A673 (cell line): ENCODE measurements at regions not wholly inside any gene's neighbourhood (a gene's known extent, or its start where the extent isn't known, plus 50 kb on each side); places are given as distances from the start of the nearest gene placed in this dataset.

ENCODE experiments used
- BruUV-seq: library from RNA; stranded (reverse); fragments of 400-500 nt; replicated peaks from 2 replicates; lab custom pipeline; 2021; lab: Mats Ljungman, UMichigan
- CTCF ChIA-PET: fragments of 300-600 bp; sonication (Branson Sonifier 250); formaldehyde crosslinking; loops from one replicate; lab custom pipeline; 2022; ENCODE audit warnings: antibody characterized with exemption; lab: Charles Lee
- POLR2A ChIA-PET: fragments of 300-600 bp; sonication (Branson Sonifier 250); formaldehyde crosslinking; loops from one replicate; lab custom pipeline; 2022; ENCODE audit warnings: antibody characterized with exemption; ENCODE audit not compliant: low non-redundant PET; lab: Charles Lee
- DNase-seq: peaks from one replicate; pipeline ENCODE4 v3.0.0-alpha.2; 2015; ENCODE audit warnings: low spot score
- H3K27ac ChIP-seq: fragments of 200-600 bp; sonication (generic); 2 replicates; pipeline ENCODE4 v1.5.1; 2016; ENCODE audit warnings: mixed run types, low read depth, mild to moderate bottlenecking, mixed read lengths, antibody characterized with exemption, low read length; ENCODE audit not compliant: poor library complexity, severe bottlenecking
- H3K27me3 ChIP-seq: fragments of 200-600 bp; sonication (generic); replicated peaks from 2 replicates; pipeline ENCODE4 v1.6.1; 2017; ENCODE audit warnings: mixed run types, low read depth, mild to moderate bottlenecking, mixed read lengths, antibody characterized with exemption, low read length; ENCODE audit not compliant: insufficient read depth, poor library complexity
- H3K36me3 ChIP-seq: fragments of 200-600 bp; sonication (generic); 2 replicates; pipeline ENCODE4 v1.6.1; 2016; ENCODE audit warnings: mixed run types, mild to moderate bottlenecking, mixed read lengths, antibody characterized with exemption, low read length; ENCODE audit not compliant: insufficient read depth, poor library complexity, severe bottlenecking
- H3K4me1 ChIP-seq: fragments of 200-600 bp; sonication (generic); 2 replicates; pipeline ENCODE4 v1.6.1; 2017; ENCODE audit warnings: mixed run types, mild to moderate bottlenecking, mixed read lengths, antibody characterized with exemption, low read length; ENCODE audit not compliant: insufficient read depth, poor library complexity, severe bottlenecking
- H3K4me3 ChIP-seq: fragments of 200-600 bp; sonication (generic); 2 replicates; pipeline ENCODE4 v1.5.1; 2016; ENCODE audit warnings: low read depth, mixed run types, mild to moderate bottlenecking, mixed read lengths, low read length; ENCODE audit not compliant: poor library complexity, severe bottlenecking
- H3K9me3 ChIP-seq: fragments of 200-600 bp; sonication (generic); 2 replicates; pipeline ENCODE4 v1.6.1; 2016; ENCODE audit warnings: mixed run types, low read depth, mild to moderate bottlenecking, mixed read lengths, antibody characterized with exemption, low read length; ENCODE audit not compliant: poor library complexity, severe bottlenecking
- EZH2 ChIP-seq: fragments of 200-600 bp; sonication (generic); IDR thresholded peaks from 2 replicates; pipeline ENCODE4 v1.6.1; 2017; ENCODE audit warnings: borderline replicate concordance, low read depth, mild to moderate bottlenecking, mixed read lengths, antibody characterized with exemption, low read length; ENCODE audit not compliant: poor library complexity, severe bottlenecking
- intact Hi-C: fragments of 100-400 bp; cut with micrococcal nuclease; formaldehyde crosslinking; loops from one replicate; pipeline ENCODE4 v1.10.0; 2022; ENCODE audit not compliant: unreplicated experiment
- TF ChIP-seq, protein P1 (sequence below): fragments of 300-800, 200-600 bp; sonication (generic); conservative IDR thresholded peaks from 2 replicates; pipeline ENCODE4 v1.5.1; 2017; ENCODE audit warnings: low read depth, mild to moderate bottlenecking, antibody characterized with exemption, low read length, moderate library complexity, mixed read lengths

DNA sequence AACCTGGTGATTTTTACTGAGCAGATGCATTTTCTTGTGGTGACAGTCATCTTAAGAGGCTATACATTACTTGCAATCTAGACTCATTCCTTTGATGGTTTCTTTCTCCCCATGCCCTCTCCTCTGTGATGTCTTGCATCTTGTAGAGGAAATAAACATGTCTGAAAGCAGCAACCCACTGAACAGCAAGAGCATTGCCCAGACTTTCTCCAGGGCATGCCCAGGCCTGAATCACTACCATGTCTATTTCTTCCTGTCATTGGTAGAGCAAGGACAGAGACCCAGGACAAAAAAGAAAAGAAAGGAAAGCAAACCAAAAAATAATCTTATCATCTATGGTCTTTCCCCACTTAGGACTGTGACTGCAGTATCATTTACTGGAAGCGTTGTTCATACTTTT lies 326.1 kb downstream of the HNRNPD start:
- H3K4me1 ChIP-seq = no peaks in the 10 kb centered on the region
- no peak overlapping the region for H3K27ac ChIP-seq
- intact Hi-C loops = no loop called here
- CTCF ChIA-PET = no interaction called here
- no peak overlapping the region for H3K4me3 ChIP-seq
- H3K36me3 ChIP-seq = no peaks in the 10 kb centered on the region
- BruUV-seq = no TSS peak
- TF ChIP-seq, protein P1, sequence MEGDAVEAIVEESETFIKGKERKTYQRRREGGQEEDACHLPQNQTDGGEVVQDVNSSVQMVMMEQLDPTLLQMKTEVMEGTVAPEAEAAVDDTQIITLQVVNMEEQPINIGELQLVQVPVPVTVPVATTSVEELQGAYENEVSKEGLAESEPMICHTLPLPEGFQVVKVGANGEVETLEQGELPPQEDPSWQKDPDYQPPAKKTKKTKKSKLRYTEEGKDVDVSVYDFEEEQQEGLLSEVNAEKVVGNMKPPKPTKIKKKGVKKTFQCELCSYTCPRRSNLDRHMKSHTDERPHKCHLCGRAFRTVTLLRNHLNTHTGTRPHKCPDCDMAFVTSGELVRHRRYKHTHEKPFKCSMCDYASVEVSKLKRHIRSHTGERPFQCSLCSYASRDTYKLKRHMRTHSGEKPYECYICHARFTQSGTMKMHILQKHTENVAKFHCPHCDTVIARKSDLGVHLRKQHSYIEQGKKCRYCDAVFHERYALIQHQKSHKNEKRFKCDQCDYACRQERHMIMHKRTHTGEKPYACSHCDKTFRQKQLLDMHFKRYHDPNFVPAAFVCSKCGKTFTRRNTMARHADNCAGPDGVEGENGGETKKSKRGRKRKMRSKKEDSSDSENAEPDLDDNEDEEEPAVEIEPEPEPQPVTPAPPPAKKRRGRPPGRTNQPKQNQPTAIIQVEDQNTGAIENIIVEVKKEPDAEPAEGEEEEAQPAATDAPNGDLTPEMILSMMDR = no peak
- TF ChIP-seq EZH2 = no peak
- no peak for DNase-seq
- POLR2A ChIA-PET = no interaction called here
- H3K27me3 ChIP-seq = no peaks in the 10 kb centered on the region
- no peaks in the 10 kb centered on the region for H3K9me3 ChIP-seq

DNA sequence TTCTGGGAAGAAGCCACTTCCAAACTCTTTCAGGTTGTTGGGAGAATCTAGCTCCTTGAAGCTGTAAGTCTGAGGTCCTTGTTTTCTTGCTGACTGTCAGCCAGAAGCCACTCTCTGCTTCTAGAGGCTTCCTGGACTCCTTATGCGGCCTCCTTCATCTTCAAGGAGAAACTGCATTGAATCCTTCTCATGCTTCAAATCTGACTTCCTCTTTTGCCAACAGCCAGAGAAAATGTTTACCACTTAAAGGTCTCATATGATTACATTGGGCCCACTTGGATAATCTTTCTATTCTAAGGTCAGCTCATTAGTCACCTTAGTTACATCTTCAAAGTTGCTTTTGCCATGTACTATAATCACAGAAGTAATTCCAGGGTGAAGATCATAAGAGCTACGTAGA lies 327.0 kb downstream of the HNRNPD start:
- CTCF ChIA-PET = no interaction called here
- intact Hi-C loops = no loop called here

DNA sequence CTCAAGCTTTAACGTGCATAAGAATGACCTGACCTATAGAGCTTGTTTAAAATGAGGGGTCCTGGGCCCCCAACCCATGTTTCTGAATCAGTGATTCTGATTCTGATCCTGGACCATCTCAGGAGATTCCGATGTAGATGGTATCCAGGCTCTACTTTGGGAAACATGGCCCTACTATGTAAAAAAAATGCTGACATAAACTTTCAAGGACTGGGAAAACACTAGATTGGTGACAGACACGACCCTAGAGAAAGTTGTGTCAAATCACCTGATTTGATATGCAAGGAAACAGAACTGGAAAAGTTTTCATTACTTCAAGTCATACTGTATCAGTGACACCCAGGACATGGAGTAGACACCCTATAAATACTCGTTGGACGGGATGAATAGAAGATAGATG lies 328.5 kb downstream of the HNRNPD start:
- H3K9me3 ChIP-seq = no peaks in the 10 kb centered on the region
- H3K27me3 ChIP-seq = no peaks in the 10 kb centered on the region
- no peak overlapping the region for H3K27ac ChIP-seq
- no TSS peak for BruUV-seq
- ChIA-PET CTCF (interaction anchor here (0.6 kb wide), 1 partner anchor 240 kb away, joined by 4 read pairs; no protein-coding TSS in a partner anchor), POLR2A (no interaction called here)
- no peaks in the 10 kb centered on the region for H3K36me3 ChIP-seq
- intact Hi-C loops = no loop called here
- TF ChIP-seq EZH2 = no peak
- TF ChIP-seq, protein P1 = no peak
- no peaks in the 10 kb centered on the region for H3K4me1 ChIP-seq
- no peak for DNase-seq
- no peak overlapping the region for H3K4me3 ChIP-seq

More for the DNA sequence above, 327.0 kb downstream of the HNRNPD start:
- Histone ChIP-seq H3K27ac (no peak overlapping the region), H3K27me3 (no peaks in the 10 kb centered on the region), H3K36me3 (no peaks in the 10 kb centered on the region), H3K4me3 (no peak overlapping the region), H3K4me1 (no peaks in the 10 kb centered on the region), H3K9me3 (no peaks in the 10 kb centered on the region)
- DNase-seq = no peak
- BruUV-seq = no TSS peak
- TF ChIP-seq EZH2 = no peak
- TF ChIP-seq, protein P1 = no peak
- POLR2A ChIA-PET = no interaction called here
